ENCODE measurements at regions not wholly inside any gene's neighbourhood (a gene's known extent, or its start where the extent isn't known, plus 50 kb on each side); places are given as distances from the start of the nearest gene placed in this dataset.

- Histone ChIP-seq H3K9me3 (peaks cover 0 to 12% of the 10 kb centered on the region in 2 donors), H3K27me3 (no peaks in the 10 kb centered on the region), H3K4me1 (no peaks in the 10 kb centered on the region), H3K4me3 (no peak overlapping the region), H3K36me3 (no peaks in the 10 kb centered on the region), H3K27ac (no peak overlapping the region)
- no peak for TF ChIP-seq CTCF (IDR thresholded peaks at IDR 0.05)
- no peak for DNase-seq (ENCODE audit: low spot score)
Observed at GRCh38 chr12:56851462-56851861, 82.7 kb downstream of the SDR9C7 start.

- H3K4me3 ChIP-seq: no peak overlapping the region
- H3K36me3 ChIP-seq: no peaks in the 10 kb centered on the region
- TF ChIP-seq CTCF (IDR thresholded peaks at IDR 0.05): no peak
- peaks cover 0 to 26% of the 10 kb centered on the region in 2 donors for H3K4me1 ChIP-seq
- H3K9me3 ChIP-seq: no peaks in the 10 kb centered on the region
- H3K27ac ChIP-seq: no peak overlapping the region
- no peak for DNase-seq (ENCODE audit: low spot score)
- H3K27me3 ChIP-seq: no peaks in the 10 kb centered on the region
Observed at GRCh38 chr12:56840922-56841321, 77.8 kb downstream of the HSD17B6 start.

GRCh38 chr12:56839915-56840325, 76.8 kb downstream of the HSD17B6 start:
- Histone ChIP-seq H3K36me3 (no peaks in the 10 kb centered on the region), H3K9me3 (no peaks in the 10 kb centered on the region), H3K27me3 (no peaks in the 10 kb centered on the region), H3K4me3 (no peak overlapping the region), H3K27ac (no peak overlapping the region), H3K4me1 (peaks cover 0 to 30% of the 10 kb centered on the region in 2 donors)
- TF ChIP-seq CTCF (IDR thresholded peaks at IDR 0.05): peak in 1 of 2 donors; percentile 53
- DNase-seq (ENCODE audit: low spot score): no peak

GRCh38 chr12:56839489-56839848, 76.3 kb downstream of the HSD17B6 start:
- H3K36me3 ChIP-seq: no peaks in the 10 kb centered on the region
- H3K27me3 ChIP-seq: no peaks in the 10 kb centered on the region
- DNase-seq (ENCODE audit: low spot score): no peak
- no peaks in the 10 kb centered on the region for H3K9me3 ChIP-seq
- peaks cover 0 to 30% of the 10 kb centered on the region in 2 donors for H3K4me1 ChIP-seq
- TF ChIP-seq CTCF (IDR thresholded peaks at IDR 0.05): no peak
- H3K27ac ChIP-seq: no peak overlapping the region
- no peak overlapping the region for H3K4me3 ChIP-seq

- no peak for DNase-seq (ENCODE audit: low spot score)
- Histone ChIP-seq H3K4me1 (peaks cover 0 to 30% of the 10 kb centered on the region in 2 donors), H3K27me3 (no peaks in the 10 kb centered on the region), H3K36me3 (no peaks in the 10 kb centered on the region), H3K27ac (no peak overlapping the region), H3K9me3 (no peaks in the 10 kb centered on the region), H3K4me3 (no peak overlapping the region)
- no peak for TF ChIP-seq CTCF (IDR thresholded peaks at IDR 0.05)
Observed at GRCh38 chr12:56838621-56839488, 75.7 kb downstream of the HSD17B6 start.
